NOMO-1 treated with DMSO at 0.1 percent for 48 hours (cell line): ENCODE measurements at regions not wholly inside any gene's neighbourhood (a gene's known extent, or its start where the extent isn't known, plus 50 kb on each side); places are given as distances from the start of the nearest gene placed in this dataset.
"Not testable (repeated sequence)": the region's sequence is repeated elsewhere in the genome, so short reads cannot be mapped to it uniquely, and the experiment has no call there.

ENCODE experiments used
- DNase-seq: peaks from one replicate; lab custom pipeline; 2025; ENCODE audit not compliant: unreplicated experiment; lab: John Stamatoyannopoulos, UW

GRCh38 chr13:38415233-38415632 is 65.6 kb downstream of the UFM1 start:
- DNase-seq, result no peak

DNA sequence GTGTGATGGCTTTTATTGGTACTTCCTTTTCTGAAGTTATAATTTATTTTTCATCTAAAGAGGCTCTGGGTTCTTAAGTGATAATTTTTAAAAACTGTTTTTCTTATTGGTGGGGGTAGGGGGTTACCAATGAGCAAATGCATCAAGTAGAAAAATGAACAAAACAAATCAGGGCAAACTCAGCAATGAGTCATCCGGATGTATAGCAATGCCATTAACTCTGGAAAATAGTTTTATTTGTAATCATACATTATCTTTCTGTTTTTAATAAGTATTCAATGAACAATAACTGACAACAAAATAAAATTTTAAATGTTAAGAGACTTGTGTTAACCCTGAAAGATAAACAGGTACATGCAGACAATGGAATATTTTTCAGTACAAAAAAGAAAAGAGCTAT is 67.6 kb downstream of the UFM1 start:
- DNase-seq, result no peak

DNA sequence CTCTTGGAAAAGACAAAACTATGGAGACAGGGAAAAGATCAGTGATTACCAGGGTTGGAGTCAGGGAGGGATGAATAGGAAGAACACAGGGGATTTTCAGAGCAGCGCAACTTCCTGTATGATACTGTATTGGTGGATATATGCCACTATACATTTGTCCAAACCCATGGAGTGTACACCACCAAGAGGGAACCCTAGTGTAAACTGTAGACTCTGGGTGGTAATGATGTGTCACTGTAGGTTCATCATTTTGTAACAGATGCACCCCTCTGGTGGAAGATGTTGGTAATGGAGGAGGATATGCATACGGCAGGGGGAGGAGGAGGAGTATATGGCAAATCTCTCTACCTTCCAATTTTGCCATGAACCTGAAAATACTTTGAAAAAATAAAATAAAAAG is 68.1 kb downstream of the UFM1 start:
- DNase-seq, result no peak

DNA sequence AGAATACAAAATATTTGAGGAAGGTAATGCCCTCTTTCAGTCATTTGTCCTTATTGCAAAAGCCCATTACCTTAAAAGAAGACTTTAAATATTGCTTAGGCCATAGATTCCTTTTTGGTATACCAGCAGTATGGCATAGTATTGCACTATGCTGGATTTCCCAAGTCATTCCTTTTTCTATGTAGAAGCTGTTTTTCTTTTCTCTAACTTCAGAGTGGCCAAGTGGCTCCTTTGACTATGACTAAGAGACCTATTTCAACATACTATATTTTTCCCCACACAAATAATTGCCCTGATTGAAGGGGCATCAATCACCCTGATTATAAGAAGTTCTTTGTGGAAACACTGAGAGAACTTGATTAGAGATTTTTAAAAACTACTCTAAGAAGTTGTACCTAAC is 68.6 kb downstream of the UFM1 start:
- no peak for DNase-seq

GRCh38 chr13:38419312-38419873 is 69.7 kb downstream of the UFM1 start:
- DNase-seq, result no peak

DNA sequence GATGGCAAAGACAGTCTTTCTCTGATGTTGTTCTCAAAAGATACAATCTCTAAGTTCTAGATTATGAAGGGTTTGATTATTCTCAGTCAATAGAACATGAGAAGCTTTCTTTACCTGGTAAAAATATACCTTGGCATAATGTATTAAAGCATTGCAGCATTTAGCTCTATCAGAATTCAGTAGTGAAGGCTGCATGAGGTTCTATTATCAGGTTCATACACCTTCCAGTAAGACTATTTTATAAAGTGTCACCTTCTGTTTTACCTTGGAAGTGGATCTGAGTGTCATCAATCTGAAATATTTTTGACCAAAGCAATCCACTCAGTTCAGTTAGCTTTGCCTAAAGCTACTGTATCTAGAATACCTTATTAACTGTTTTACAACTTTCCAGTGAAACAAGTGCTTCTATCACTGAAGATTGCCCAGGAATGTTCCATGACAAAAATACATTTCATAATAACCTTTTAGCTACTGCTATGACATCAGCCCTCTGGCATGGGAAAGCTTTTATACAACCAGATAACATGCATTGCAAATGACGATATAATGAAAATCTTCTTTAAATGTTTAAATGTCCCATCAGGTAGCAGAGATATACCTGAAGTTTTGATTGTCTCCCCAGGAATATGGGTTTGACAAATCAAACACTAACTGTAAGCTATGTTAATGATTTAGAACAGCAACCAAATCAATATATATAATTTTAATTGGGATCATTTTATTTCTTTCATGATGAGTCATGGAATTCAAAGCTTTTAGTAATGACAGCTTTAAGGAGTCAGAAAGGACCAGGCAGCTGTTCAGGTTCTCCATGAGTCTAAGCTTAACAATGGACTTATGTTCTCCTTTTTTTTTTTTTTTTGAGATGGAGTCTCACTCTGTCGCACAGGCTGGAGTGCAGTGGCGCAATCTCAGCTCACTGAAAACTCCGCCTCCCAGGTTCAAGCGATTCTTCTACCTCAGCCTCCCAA is 72.2 kb downstream of the UFM1 start:
- DNase-seq, result no peak

- no peak for DNase-seq
Measured at GRCh38 chr13:38429916-38430315, 80.3 kb downstream of the UFM1 start.

DNA sequence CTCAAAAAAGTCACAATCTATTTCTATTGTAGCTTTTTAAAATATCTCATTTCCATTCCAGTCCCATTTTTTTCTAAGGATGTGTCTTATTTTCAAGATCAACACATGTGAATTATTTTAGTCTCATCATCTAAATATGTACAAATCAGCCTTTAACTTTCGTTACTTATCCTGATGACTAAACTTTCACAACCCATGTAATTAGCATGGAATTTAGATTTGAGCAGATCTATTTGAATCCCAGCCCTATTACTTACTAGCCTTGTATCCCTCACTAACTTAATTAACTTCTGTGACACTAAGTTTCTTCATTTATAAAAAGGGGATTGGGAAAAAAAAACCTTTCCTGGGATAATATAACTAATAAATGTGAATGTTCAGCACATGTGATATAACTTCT is 81.1 kb downstream of the UFM1 start:
- DNase-seq, result no peak

DNA sequence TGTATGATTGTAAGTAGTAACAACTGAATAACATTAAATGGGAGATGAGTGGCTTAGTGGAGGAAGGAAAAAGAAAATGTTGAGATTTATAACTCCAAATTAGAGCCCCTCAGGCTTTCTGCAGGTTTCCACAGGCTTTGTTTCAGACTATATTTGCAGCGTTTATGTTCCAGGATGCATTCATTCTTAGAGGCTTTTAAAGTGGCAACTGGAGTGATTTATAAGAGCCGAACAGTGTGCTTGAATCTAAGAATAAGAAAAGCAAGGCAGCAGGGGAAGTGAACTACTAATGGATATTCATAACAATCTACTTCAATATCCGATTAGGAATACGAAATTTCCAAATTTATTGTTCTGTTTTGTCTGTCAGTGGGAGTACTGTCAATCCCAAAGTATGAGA is 91.0 kb downstream of the UFM1 start:
- DNase-seq, result no peak

- DNase-seq, result no peak
Measured at GRCh38 chr13:38444904-38445303, 95.3 kb downstream of the UFM1 start.

- no peak for DNase-seq
Measured at GRCh38 chr13:38452656-38453055, 103.0 kb downstream of the UFM1 start.

DNA sequence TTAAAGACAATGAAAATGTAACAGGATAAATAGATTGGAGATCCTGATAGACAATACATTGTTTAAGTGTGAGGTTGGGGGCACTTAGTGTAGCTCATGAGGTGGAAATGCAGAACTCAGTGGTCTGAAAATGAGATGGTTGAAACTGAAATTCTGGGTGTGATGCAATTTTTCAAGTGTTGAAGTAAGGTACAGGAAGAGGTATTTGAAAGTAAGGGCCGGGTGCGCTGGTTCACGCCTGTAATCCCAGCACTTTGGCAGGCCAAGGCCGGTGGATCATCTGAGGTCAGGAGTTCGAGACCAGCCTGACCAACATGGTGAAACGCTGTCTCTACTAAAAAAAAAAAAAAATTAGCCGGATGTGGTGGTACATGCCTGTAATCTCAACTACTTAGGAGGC is 113.0 kb downstream of the UFM1 start:
- no peak for DNase-seq

- no peak for DNase-seq
Measured at GRCh38 chr13:38463048-38463447, 113.4 kb downstream of the UFM1 start.

DNA sequence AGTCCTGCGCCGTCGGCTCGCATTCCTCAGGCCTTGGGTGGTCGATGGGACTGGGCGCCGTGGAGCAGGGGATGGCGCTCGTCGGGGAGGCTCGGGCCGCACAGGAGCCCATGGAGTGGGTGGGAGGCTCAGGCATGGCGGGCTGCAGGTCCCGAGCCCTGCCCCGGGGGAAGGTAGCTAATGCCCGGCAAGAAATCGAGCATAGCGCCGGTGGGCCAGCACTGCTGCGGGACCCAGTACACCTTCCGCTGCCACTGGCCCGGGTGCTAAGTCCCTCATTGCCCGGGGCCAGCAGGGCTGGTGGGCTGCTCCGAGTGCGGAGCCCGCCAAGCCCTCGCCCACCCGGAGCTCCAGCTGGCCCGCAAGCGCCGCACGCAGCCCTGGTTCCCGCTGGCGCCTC is 122.8 kb downstream of the UFM1 start:
- not testable (repeated sequence) for DNase-seq

DNA sequence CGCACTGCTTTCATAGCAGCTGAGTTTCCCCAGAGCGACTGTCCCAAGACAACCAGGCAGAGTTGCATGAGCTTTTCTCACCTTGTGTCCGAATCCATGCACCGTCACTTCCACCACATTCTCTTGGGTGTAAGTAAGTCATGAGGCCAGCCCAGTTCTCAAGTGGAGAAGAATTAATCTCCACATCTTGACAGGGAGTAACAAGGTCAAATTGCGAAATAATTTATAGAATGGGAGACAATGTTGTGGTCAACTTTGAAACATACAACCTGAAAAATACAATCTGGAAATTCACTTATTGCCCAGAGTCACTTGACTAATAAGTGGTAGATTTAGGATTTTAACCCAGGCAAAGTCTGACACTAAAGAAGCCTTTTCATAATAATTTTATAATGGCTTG is 123.7 kb downstream of the UFM1 start:
- no peak for DNase-seq

DNA sequence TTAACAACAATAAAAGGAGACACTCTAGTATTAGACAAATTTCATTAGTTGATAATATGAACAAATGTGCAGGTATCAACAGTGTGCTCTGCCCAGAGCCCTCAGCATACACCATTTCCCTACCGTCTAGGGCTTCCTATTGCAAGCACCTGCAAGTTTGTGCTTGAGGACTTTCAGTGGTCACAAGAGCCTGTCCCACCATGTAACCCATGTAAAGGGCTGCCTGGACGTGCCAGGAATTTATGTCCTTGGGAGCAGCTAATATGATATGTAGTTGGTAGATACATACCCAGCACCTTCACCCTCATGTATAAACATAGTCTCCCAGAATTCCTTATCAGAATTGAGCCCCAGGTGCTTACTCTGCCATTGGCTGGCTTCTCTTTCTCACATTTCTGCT is 128.0 kb downstream of the UFM1 start:
- no peak for DNase-seq

GRCh38 chr13:38483623-38484022 is 134.0 kb downstream of the UFM1 start:
- peak; percentile 6 for DNase-seq

DNA sequence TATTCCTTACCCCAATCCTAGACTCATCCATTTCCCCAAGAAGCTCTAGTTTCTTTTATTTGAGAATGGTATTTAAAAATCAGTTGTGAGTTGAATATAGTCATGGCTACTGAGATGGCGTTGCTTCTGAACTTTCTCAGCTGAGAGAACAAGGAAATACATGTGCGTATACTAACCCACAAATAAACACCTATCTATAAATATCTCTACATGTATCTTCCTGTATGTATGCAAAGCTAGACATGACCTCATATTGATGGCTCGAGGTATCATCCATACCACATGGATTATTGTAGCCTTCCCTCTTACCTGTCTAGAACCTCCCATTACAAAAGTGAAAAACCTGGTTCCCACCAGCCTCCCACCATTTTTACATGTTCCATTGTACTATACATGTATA is 141.0 kb downstream of the UFM1 start:
- no peak for DNase-seq

GRCh38 chr13:38494445-38494844 is 144.8 kb downstream of the UFM1 start:
- no peak for DNase-seq

DNA sequence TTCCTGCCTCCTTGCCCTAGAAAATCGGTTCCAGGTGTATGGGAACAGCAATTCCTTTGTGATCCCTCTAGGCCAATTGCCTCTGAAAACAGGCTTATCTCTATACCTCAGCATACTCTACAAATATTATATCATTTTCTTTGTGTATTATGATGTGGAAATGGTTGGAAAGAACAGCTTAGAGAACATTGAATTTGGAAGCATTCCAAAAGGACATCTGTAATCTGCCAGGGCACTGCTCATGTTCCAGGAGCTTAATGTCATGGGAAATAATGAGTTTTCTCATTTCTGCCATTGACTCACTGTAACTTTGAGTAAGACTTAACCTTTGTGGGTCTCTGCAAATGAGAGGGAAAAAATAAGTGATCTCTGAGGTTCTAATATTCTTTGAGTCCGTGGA is 147.3 kb downstream of the UFM1 start:
- DNase-seq, result no peak

DNA sequence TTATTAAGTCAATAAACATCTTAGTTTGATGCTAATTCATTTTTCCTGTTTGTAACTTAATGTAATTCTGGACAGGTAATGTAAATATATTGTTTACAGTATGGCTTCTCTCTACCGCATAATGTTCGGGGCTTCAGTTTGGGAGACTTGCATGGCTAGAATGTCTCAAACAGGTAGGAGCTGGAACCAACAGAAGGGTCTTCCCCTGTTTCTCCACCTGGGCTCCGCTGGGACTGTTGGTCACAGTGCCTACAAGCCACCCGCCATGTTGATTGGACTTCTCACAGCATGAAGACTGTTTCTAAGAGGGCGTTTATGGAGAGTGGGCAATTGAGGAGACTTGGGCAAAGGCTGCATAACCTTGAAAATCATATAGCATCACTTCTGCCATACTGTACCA is 148.6 kb downstream of the UFM1 start:
- DNase-seq, result no peak

GRCh38 chr13:38514575-38514974 is 164.9 kb downstream of the UFM1 start:
- no peak for DNase-seq

GRCh38 chr13:38518328-38518727 is 168.5 kb upstream of the FREM2 start:
- no peak for DNase-seq
